Activated CD4-positive, CD25-positive, alpha-beta regulatory T cell treated with anti-CD3 and anti-CD28 coated beads, Interleukin-2, amount 50 U/mL, for 24 hours (primary cell): ENCODE measurements at regions not wholly inside any gene's neighbourhood (a gene's known extent, or its start where the extent isn't known, plus 50 kb on each side); places are given as distances from the start of the nearest gene placed in this dataset.

Experiments used
- ATAC-seq, 2 donors: fragments of 150-1000 bp; cut with Tn5 transposase; one replicate each; pipeline ENCODE4 v1.10.0; 2021; ENCODE audit warnings: mild to moderate bottlenecking in 1 of 2, moderate library complexity in 1 of 2

- peak; percentile 70 to 73 for ATAC-seq
Observed at GRCh38 chr18:34978953-34979608, 62.1 kb upstream of the MAPRE2 start.

DNA sequence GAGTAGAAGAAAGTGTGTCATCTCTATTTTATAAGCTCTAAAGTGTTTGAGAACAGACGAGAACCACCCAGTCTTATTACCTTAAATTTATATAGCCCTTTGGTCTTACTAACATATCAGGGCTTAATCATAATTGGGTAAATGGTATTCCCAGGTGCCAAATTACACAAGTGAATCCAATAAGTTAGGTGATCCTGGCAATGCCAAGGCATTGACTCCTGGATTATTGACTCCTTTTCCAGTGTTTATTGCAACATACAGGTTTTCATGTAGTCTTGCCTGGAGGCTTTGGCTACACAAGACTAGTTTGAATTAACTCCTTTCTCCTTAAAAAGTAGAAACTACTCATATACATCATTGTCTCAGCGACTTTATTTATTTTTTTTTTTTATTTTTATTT, 59.7 kb upstream of the MAPRE2 start:
- no peak for ATAC-seq

DNA sequence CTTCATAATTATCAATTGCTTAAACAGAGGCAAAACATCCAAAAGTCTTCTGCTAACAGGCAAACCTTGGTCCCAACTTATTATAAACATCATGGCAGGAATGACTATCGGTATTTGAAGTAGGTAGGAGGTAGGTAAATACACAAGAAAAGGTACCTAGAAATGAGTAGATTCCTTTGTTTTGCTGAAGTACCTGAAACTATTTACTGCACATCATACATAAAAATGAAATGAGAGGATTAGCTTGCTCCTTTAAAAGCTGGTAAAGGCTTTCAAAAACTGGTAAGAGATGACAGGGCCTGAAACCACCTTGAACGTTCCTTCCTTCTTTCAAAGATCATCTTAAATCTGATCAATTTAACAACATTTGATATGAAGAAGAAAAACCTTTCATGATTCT, 55.2 kb upstream of the MAPRE2 start:
- ATAC-seq, result no peak

- ATAC-seq, result no peak
Observed at GRCh38 chr18:34990597-34990996, 50.6 kb upstream of the MAPRE2 start.

- no peak for ATAC-seq
Observed at GRCh38 chr18:34991152-34991551, 50.1 kb upstream of the MAPRE2 start.
